Keratinocyte (primary cell): ENCODE measurements at regions not wholly inside any gene's neighbourhood (a gene's known extent, or its start where the extent isn't known, plus 50 kb on each side); places are given as distances from the start of the nearest gene placed in this dataset.

ENCODE experiments used
- DNase-seq: peaks from one replicate; pipeline ENCODE4 v3.0.0-alpha.2; 2011; ENCODE audit warnings: low read depth, missing footprints, low spot score
- FAIRE-seq: peaks from 2 replicates; lab custom pipeline; 2011; peaks lifted over from hg19 to GRCh38; lab: Jason Lieb, UNC
- H2AFZ ChIP-seq: 2 replicates; pipeline ENCODE4 v1.6.0; 2012; ENCODE audit warnings: low read length, control low read depth, inconsistent platforms; ENCODE audit not compliant: control insufficient read depth
- H3K27ac ChIP-seq: 2 replicates; pipeline ENCODE4 v1.5.1; 2011; ENCODE audit warnings: low read length; ENCODE audit not compliant: control insufficient read depth, insufficient read depth
- H3K27me3 ChIP-seq: 3 replicates; pipeline ENCODE4 v1.6.0; 2011; ENCODE audit warnings: low read length; ENCODE audit not compliant: control insufficient read depth, insufficient read depth; ENCODE audit errors: extremely low read depth
- H3K36me3 ChIP-seq, 2 experiments: 2 replicates in 1 of 2; 3 replicates in 1 of 2; pipeline ENCODE4 v1.5.1; 2011; ENCODE audit warnings: low read length in 2 of 2, mild to moderate bottlenecking in 1 of 2; ENCODE audit not compliant: control insufficient read depth in 2 of 2, insufficient read depth in 2 of 2; ENCODE audit errors: extremely low read depth in 1 of 2
- H3K4me1 ChIP-seq: 3 replicates; pipeline ENCODE4 v1.5.1; 2011; ENCODE audit warnings: low read length; ENCODE audit not compliant: control insufficient read depth, insufficient read depth; ENCODE audit errors: extremely low read depth
- H3K4me2 ChIP-seq: 3 replicates; pipeline ENCODE4 v1.6.0; 2011; ENCODE audit warnings: low read depth, low read length; ENCODE audit not compliant: control insufficient read depth, insufficient read depth; ENCODE audit errors: extremely low read depth
- H3K4me3 ChIP-seq, 3 experiments: fragments of 200-600 bp in 1 of 3; sonication (generic) in 1 of 3; 2 replicates in 2 of 3; 3 replicates in 1 of 3; pipeline ENCODE4 v1.5.1; 2011 to 2016; ENCODE audit warnings: low read length in 3 of 3, mild to moderate bottlenecking in 3 of 3, control low read depth in 2 of 3, inconsistent platforms in 1 of 3, low read depth in 1 of 3, mixed read lengths in 1 of 3, mixed run types in 1 of 3, moderate library complexity in 1 of 3; ENCODE audit not compliant: control insufficient read depth in 2 of 3, insufficient read depth in 2 of 3; ENCODE audit errors: extremely low read depth in 1 of 3
- H3K79me2 ChIP-seq: 2 replicates; pipeline ENCODE4 v1.6.0; 2012; ENCODE audit warnings: low read length; ENCODE audit not compliant: control insufficient read depth, insufficient read depth
- H3K9ac ChIP-seq: 3 replicates; pipeline ENCODE4 v1.6.0; 2011; ENCODE audit warnings: low read length; ENCODE audit not compliant: control insufficient read depth, insufficient read depth; ENCODE audit errors: extremely low read depth
- H3K9me1 ChIP-seq: 3 replicates; pipeline ENCODE4 v1.6.0; 2011; ENCODE audit warnings: low read length; ENCODE audit not compliant: control insufficient read depth, insufficient read depth; ENCODE audit errors: extremely low read depth
- H3K9me3 ChIP-seq: 2 replicates; pipeline ENCODE4 v1.5.1; 2012; ENCODE audit warnings: low read depth, low read length; ENCODE audit not compliant: control insufficient read depth
- H4K20me1 ChIP-seq: 3 replicates; pipeline ENCODE4 v1.6.0; 2011; ENCODE audit warnings: low read length; ENCODE audit not compliant: control insufficient read depth, insufficient read depth; ENCODE audit errors: extremely low read depth
- CTCF ChIP-seq, 3 experiments: IDR thresholded peaks in 1 of 3; conservative IDR thresholded peaks in 1 of 3; optimal IDR thresholded peaks in 1 of 3; 2 replicates in 2 of 3; 3 replicates in 1 of 3; pipeline versions ENCODE3 to v1.5.1; 2011; ENCODE audit warnings: low read length in 3 of 3, mild to moderate bottlenecking in 3 of 3, moderate library complexity in 2 of 3, control low read depth in 1 of 3, inconsistent platforms in 1 of 3; ENCODE audit not compliant: insufficient read depth in 2 of 3; ENCODE audit errors: extremely low read depth in 1 of 3
- EZH2 ChIP-seq: IDR thresholded peaks from one replicate; pipeline ENCODE4 v1.6.1; 2012; ENCODE audit warnings: inconsistent platforms, mild to moderate bottlenecking, low read length, moderate library complexity
- dilution Hi-C: fragments of 300-500 bp; cut with MboI; formaldehyde crosslinking; loops from one replicate; pipeline ENCODE4 v1.7.0; 2020; ENCODE audit warnings: low sequenced_read_pairs; ENCODE audit not compliant: extremely low pct_ligation_motif_present

GRCh38 chr4:122555216-122555615, 65.7 kb downstream of the IL21 start:
- no peaks in the 10 kb centered on the region for H3K36me3 ChIP-seq
- no peaks in the 10 kb centered on the region for H3K4me1 ChIP-seq
- H3K27me3 ChIP-seq: peaks cover 4% of the 10 kb centered on the region
- no peak overlapping the region for H3K4me3 ChIP-seq
- no peaks in the 10 kb centered on the region for H3K9me1 ChIP-seq
- no peaks in the 10 kb centered on the region for H3K9me3 ChIP-seq
- no peak for FAIRE-seq
- H3K27ac ChIP-seq: no peak overlapping the region
- no peaks in the 10 kb centered on the region for H4K20me1 ChIP-seq
- H3K9ac ChIP-seq: no peak overlapping the region
- dilution Hi-C loops: no loop called here
- DNase-seq: no peak
- no peaks in the 10 kb centered on the region for H3K79me2 ChIP-seq
- H3K4me2 ChIP-seq: no peak overlapping the region
- H2AFZ ChIP-seq: no peak overlapping the region
- no peak for TF ChIP-seq CTCF (optimal IDR thresholded peaks at IDR 0.05 in 1 of 3, IDR thresholded peaks at IDR 0.05 in 1 of 3, conservative IDR thresholded peaks at IDR 0.05 in 1 of 3; ENCODE audit: extremely low read depth in 1 of 3, insufficient read depth in 2 of 3, low read length in 3 of 3)
- no peak for TF ChIP-seq EZH2

- no peak overlapping the region for H2AFZ ChIP-seq
- no peak overlapping the region for H3K9ac ChIP-seq
- no peaks in the 10 kb centered on the region for H4K20me1 ChIP-seq
- no peaks in the 10 kb centered on the region for H3K36me3 ChIP-seq
- H3K27ac ChIP-seq: no peak overlapping the region
- no peaks in the 10 kb centered on the region for H3K9me3 ChIP-seq
- H3K4me3 ChIP-seq: no peak overlapping the region
- no peak for FAIRE-seq
- H3K4me2 ChIP-seq: no peak overlapping the region
- no peaks in the 10 kb centered on the region for H3K4me1 ChIP-seq
- TF ChIP-seq EZH2 (no peak), CTCF (optimal IDR thresholded peaks at IDR 0.05 in 1 of 3, IDR thresholded peaks at IDR 0.05 in 1 of 3, conservative IDR thresholded peaks at IDR 0.05 in 1 of 3; ENCODE audit: extremely low read depth in 1 of 3, insufficient read depth in 2 of 3, low read length in 3 of 3) (no peak)
- peaks cover 4% of the 10 kb centered on the region for H3K27me3 ChIP-seq
- no peaks in the 10 kb centered on the region for H3K9me1 ChIP-seq
- DNase-seq: no peak
- no peaks in the 10 kb centered on the region for H3K79me2 ChIP-seq
- dilution Hi-C loops: no loop called here
Measured at GRCh38 chr4:122553432-122553831, 67.4 kb downstream of the IL21 start.
